ENCODE measurements at regions not wholly inside any gene's neighbourhood (a gene's known extent, or its start where the extent isn't known, plus 50 kb on each side); places are given as distances from the start of the nearest gene placed in this dataset.
"Not testable (repeated sequence)": the region's sequence is repeated elsewhere in the genome, so short reads cannot be mapped to it uniquely, and the experiment has no call there.

GRCh38 chr15:47908486-47908885 lies 191.2 kb downstream of the SEMA6D start:
- no peaks in the 10 kb centered on the region for H3K36me3 ChIP-seq (ENCODE audit: low read depth)
- no peaks in the 10 kb centered on the region for H3K4me1 ChIP-seq (ENCODE audit: low read depth)
- H3K9me3 ChIP-seq, result peaks cover 11% of the 10 kb centered on the region
- intact Hi-C loops (cut with DNase I, micrococcal nuclease), result no loop called here
- no peak for TF ChIP-seq CTCF (IDR thresholded peaks at IDR 0.05)
- H3K4me3 ChIP-seq, result no peak overlapping the region
- ATAC-seq (no peak), DNase-seq (no peak)

- H3K9me3 ChIP-seq, result peaks cover 6% of the 10 kb centered on the region
- no peak for DNase-seq
- TF ChIP-seq CTCF (IDR thresholded peaks at IDR 0.05), result no peak
- no peaks in the 10 kb centered on the region for H3K4me1 ChIP-seq (ENCODE audit: low read depth)
- no peaks in the 10 kb centered on the region for H3K36me3 ChIP-seq (ENCODE audit: low read depth)
- no peak overlapping the region for H3K4me3 ChIP-seq
- no peak for ATAC-seq
- intact Hi-C loops (cut with DNase I, micrococcal nuclease), result no loop called here
Measured at GRCh38 chr15:47908950-47909670, 191.8 kb downstream of the SEMA6D start.

DNA sequence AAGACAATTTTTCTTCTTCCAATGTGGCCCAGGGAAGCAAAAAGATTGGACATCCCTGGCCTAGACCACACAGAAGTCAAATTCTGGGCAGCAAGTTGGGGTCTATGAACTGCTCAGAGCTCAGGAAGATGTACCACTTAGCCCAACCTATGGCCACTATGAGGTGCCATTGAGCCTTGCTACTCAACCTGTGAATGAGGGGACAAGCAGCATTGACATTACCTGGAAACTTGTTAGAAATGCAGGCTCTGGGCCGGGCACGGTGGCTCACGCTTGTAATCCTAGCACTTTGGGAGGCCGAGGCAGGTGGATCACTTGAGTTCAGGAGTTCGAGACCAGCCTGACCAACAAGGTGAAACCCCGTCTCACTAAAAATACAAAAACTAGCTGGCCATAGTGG lies 195.6 kb downstream of the SEMA6D start:
- ATAC-seq; H3K4me3 ChIP-seq; intact Hi-C loops (cut with DNase I, micrococcal nuclease); H3K9me3 ChIP-seq; H3K36me3 ChIP-seq (ENCODE audit: low read depth); H3K4me1 ChIP-seq (ENCODE audit: low read depth): not testable (repeated sequence)
- peak in 1 of 3 donors; percentile 12 for DNase-seq

DNA sequence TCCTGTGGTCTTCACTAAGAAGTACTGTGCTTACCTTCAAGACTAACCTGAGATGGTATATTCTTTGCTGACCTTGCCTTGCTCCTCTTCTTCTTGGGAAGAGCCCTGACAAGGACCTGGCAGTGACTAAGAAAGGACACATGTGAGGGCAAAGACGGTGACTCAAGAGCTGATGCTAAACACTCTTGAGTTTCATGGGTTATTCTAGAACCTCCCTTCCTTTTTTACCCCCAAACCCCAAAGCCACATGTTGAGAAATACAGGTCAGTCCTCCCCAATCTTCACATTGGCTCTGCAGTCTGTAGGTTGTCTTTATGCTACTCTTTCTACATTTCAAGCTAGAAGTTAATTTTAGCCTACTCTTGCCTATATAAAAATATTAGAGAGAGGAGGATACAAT lies 200.6 kb downstream of the SEMA6D start:
- no peaks in the 10 kb centered on the region for H3K4me1 ChIP-seq (ENCODE audit: low read depth)
- no peak overlapping the region for H3K4me3 ChIP-seq
- no peaks in the 10 kb centered on the region for H3K36me3 ChIP-seq (ENCODE audit: low read depth)
- intact Hi-C loops (cut with DNase I, micrococcal nuclease), result no loop called here
- TF ChIP-seq CTCF (IDR thresholded peaks at IDR 0.05), result no peak
- DNase-seq (no peak), ATAC-seq (no peak)
- no peaks in the 10 kb centered on the region for H3K9me3 ChIP-seq

DNA sequence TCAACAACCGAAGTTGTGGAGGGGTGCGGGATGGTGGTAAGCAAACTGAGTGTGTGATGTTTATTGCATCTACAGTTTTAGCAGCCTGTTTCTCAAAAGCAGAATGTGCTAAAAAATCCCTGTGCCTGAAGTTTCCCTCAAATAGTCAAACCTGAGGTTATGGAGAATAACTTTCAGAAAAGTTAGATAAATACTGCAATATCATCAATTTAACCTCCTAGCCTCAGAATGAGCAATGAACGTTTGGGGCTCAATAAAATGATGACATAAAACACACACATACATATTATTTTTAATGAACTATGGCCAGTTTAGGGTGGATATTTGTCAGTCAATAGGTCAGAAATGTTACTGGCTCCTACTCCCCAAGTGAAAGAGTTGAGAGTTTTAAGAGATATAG lies 201.6 kb downstream of the SEMA6D start:
- Histone ChIP-seq H3K36me3 (ENCODE audit: low read depth) (no peaks in the 10 kb centered on the region), H3K4me1 (ENCODE audit: low read depth) (no peaks in the 10 kb centered on the region), H3K4me3 (no peak overlapping the region), H3K9me3 (no peaks in the 10 kb centered on the region)
- TF ChIP-seq CTCF (IDR thresholded peaks at IDR 0.05), result no peak
- no peak for ATAC-seq
- intact Hi-C loops (cut with DNase I, micrococcal nuclease), result no loop called here
- no peak for DNase-seq

- ATAC-seq, result no peak
- Histone ChIP-seq H3K36me3 (ENCODE audit: low read depth) (no peaks in the 10 kb centered on the region), H3K4me1 (ENCODE audit: low read depth) (no peaks in the 10 kb centered on the region), H3K4me3 (no peak overlapping the region), H3K9me3 (no peaks in the 10 kb centered on the region)
- no peak for TF ChIP-seq CTCF (IDR thresholded peaks at IDR 0.05)
- DNase-seq, result no peak
- intact Hi-C loops (cut with DNase I, micrococcal nuclease), result no loop called here
Measured at GRCh38 chr15:47924381-47924780, 196.4 kb upstream of the SLC24A5 start.
